ENCODE measurements at regions not wholly inside any gene's neighbourhood (a gene's known extent, or its start where the extent isn't known, plus 50 kb on each side); places are given as distances from the start of the nearest gene placed in this dataset.
"Not testable (repeated sequence)": the region's sequence is repeated elsewhere in the genome, so short reads cannot be mapped to it uniquely, and the experiment has no call there.

DNA sequence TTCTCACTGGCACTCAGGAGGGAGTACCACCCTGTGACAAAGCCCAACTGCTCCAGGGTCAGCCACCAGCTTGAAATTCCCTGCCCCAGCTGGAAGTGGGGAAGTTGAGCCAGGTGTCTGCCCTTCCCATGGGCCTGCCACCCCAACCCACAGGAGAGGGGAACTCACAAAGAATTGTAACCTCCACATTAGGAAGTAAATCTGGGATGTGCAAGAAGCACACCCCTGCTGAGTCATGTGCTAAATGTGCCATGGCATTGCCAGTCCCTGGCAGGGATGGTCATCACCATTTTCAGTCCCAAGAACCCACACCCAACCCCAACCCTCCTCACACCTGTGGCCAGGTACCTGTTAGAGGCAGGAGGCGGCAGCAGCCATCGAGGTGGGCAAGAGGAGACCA lies 165.2 kb upstream of the THBS1 start:
- no peak for FAIRE-seq

DNA sequence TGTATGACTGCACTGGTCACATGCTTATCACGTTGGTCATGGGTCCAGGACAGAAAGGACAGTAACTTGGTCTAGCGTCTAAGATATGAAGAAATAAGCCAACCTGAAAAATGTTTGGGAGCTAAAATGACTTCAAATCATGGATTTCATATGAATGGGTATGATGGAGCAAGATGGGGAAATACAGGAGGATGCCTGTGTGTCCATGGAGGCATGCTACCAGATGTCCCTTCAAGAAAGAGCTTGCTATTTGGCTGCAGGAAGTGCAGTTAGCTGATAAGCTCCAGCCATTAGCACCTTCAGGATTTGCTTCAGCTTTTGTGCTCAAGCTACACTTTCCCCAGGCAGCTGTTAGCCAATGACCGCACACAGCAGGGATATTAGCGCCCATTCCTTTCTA lies 164.6 kb upstream of the THBS1 start:
- no peak for FAIRE-seq

- FAIRE-seq, result no peak
Observed at GRCh38 chr15:39417366-39418134, 163.3 kb upstream of the THBS1 start.

DNA sequence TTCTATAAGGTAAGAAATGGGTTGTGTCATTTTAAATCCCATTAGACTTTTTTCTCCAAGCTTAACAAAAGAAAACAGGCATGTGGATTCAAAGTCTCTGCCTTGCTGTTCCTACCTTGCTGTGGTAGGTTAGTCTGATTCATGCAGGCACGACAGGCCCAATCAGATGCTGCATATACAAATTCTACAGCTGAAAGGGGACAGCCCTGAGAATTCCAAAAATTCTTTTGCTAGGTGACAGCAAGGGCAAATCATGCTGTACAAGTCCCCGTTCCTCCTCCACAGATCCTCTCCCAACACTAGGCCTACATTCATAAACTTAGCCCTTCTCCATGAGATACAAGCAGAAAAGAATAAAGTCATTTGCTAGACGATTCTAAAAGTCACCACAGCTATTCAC lies 161.2 kb upstream of the THBS1 start:
- no peak for FAIRE-seq

- FAIRE-seq, result not testable (repeated sequence)
Observed at GRCh38 chr15:39420123-39420852, 160.6 kb upstream of the THBS1 start.

GRCh38 chr15:39420853-39421192 lies 160.1 kb upstream of the THBS1 start:
- not testable (repeated sequence) for FAIRE-seq

GRCh38 chr15:39426552-39427532 lies 154.0 kb upstream of the THBS1 start:
- no peak for FAIRE-seq

- no peak for FAIRE-seq
Observed at GRCh38 chr15:39427705-39428104, 153.2 kb upstream of the THBS1 start.

- FAIRE-seq, result no peak
Observed at GRCh38 chr15:39429898-39430357, 151.0 kb upstream of the THBS1 start.

- no peak for FAIRE-seq
Observed at GRCh38 chr15:39430389-39430788, 150.5 kb upstream of the THBS1 start.

DNA sequence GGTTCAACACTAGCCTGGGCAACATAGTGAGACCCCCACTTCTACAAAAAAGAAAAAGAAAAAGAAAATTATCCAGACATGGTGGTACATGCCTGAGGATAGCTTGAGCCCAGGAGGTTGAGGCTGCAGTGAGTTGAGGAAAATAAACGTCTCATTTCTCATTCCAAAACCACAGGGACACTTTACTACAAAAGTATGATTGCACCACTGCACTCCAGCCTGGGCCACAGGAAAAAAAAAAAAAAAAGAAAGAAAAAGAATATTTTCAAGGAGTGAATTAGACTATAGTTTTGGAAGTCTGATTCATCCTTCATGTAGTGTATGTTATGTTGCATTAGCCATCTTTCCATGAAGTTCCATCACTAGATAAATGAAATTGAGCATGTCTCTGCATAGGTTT lies 149.5 kb upstream of the THBS1 start:
- FAIRE-seq, result no peak

- no peak for FAIRE-seq
Observed at GRCh38 chr15:39432026-39432425, 148.9 kb upstream of the THBS1 start.

- no peak for FAIRE-seq
Observed at GRCh38 chr15:39432912-39433348, 147.9 kb upstream of the THBS1 start.

- no peak for FAIRE-seq
Observed at GRCh38 chr15:39433376-39433775, 147.5 kb upstream of the THBS1 start.

DNA sequence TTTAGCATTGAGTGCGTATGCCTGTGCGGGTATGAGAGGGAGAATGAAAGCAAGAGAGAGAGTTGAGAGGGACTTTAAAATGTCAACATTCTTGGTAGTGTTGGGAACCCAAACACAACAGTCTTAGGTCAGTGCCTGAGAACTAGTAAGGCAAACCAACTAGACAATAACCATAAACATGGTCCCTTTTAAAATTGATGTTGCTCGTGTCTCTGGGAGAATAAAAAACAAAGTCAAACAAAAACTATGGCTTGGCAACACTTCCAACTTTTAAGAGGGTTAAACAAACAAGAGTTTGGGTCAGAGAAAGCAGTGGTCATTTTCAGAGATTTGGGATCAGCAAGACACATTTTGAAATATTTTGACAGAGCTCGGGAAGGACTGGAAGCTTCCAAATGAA lies 146.7 kb upstream of the THBS1 start:
- FAIRE-seq, result no peak

DNA sequence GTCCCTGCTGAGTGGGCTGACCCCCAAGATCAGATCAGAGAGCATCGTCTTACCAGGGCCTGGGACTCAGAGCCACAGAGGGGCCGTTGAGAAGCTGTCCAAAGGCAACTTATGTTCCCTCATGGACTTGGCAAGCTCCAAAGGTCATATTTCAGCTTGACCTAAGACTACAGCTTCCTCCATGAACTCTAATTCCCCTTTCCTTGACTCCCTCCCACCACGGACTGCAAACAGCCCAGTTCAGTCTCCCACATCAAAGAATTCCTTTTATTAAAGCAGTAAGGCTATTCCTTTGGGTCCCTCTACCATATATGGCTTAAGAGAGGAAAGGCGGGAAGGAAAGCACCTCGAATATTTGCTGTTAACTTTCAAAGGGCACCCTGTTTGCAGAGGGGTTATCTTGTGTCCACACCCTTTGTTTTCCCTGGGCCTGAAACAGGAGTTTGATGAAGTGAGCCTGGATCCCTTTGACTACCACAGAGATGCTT lies 146.1 kb upstream of the THBS1 start:
- FAIRE-seq, result no peak

DNA sequence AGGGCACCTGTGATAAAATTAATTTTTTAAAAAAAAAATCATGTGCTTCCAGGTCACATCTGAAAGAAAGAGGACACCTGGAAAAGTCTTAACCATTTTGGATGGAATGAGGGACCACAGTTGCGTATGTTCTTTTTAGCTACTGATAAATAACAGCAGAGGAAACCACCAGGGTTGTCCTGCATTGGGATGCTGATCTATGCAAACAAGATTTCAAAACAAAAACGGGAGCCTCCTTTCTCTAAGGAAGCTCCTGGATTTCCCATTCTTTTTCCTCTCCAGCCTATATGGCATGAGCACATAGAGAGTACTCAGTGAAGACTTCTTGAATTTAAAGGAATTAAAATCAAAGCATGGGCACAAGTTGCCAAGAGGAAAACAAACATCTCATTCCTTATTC lies 145.6 kb upstream of the THBS1 start:
- FAIRE-seq, result no peak

DNA sequence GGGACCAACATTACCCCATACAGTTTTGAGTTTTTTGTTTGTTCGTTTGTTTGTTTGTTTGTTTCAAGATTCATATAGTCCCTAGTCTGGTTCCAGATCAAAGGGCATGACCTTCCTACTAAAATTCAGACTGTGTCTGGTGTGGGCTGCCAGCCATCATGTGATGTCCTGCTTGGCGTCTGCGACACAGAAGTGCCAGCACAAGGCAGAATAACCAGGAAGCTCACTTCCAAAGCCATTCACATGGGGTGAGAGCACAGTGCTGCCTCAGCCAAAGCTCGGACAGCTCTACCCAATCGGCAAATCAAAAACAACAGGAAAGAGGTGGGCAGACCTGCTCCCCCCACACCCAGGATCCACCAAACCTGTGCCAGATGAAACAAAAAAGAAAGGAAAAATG lies 142.6 kb upstream of the THBS1 start:
- no peak for FAIRE-seq

GRCh38 chr15:39438799-39439592 lies 141.9 kb upstream of the THBS1 start:
- FAIRE-seq, result no peak

DNA sequence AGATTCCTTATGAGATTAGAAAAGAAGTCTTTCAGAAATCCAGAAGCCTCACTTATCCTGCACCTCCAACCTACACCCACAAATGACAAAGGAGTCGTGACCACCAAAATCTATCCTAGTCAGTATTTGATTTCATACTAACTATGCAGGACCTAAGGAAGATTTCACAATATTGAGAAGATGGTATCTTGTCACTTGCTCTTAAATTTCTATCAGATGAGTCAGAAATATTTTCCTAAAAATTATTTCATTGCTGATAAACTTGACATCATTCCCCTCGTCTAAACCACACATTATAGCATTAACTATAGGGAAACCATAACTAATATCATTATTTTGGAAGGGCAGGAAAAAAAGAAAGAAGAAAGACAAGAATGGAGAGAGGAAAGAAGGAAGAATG lies 138.0 kb upstream of the THBS1 start:
- FAIRE-seq, result no peak

DNA sequence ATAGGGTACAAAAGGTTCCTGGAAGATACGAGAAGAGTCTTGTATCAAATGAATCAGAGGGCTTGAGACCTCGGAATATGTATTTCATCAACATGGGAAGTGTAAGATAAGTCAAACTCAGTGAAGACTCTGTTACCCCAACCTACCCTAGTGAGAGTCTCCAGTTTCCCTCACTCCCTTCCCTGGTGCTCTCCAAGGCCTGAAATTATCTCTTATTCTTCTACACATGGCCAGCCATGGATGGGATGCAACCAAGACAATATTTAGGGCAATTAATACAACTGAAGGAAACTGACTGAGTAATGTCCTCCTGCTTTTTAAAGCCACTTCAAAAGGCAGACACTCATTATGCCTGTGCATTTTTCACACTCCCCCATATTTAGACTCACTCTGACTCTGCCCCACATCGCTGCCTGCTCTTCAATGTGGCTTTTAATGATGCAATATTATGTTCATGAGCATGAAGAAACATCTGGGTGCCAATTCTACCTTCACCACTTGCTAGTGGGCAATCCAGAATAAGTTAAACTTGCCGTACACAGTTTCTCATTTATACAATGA lies 137.1 kb upstream of the THBS1 start:
- FAIRE-seq, result no peak
